ENCODE measurements at regions not wholly inside any gene's neighbourhood (a gene's known extent, or its start where the extent isn't known, plus 50 kb on each side); places are given as distances from the start of the nearest gene placed in this dataset.

DNA sequence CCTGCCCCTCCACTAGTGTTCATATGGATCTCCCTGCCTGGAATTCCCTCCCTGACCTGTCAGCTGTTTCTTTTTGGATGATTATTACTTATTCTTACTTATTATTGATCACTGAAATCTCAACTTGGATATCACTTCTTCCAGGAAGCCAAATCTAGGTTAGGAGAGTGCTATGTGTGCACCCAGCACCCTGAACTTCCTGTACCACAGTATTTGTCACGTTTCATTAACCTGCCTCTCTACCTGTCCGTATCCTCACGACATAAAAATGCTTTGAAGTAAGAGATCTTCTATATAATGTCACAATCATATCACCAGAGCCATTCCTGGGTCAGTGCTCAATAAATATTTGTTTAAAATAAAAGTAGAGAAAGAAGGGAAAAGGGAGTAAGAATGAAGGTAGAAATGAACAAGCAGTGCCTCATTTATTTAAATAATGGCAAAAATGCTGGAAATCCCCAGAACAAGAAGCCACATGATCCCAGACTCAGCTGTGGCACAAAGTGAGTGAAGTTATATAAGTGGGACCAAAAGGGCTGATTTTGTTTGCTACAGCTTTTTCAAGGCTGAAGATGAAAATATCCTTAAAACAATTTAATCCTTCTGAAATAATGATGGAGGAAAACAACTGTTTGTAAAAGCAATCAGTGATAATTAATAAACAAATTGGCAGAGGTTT lies 88.0 kb upstream of the MANEA start:
- no peak for TF ChIP-seq CTCF (IDR thresholded peaks at IDR 0.05; ENCODE audit: insufficient read depth, low read depth, low read length)
- no peak for TF ChIP-seq EZH2 (IDR thresholded peaks at IDR 0.05; ENCODE audit: insufficient read depth, low read length)

Data from astrocyte (in vitro differentiated cells and primary cell).